ENCODE measurements at regions not wholly inside any gene's neighbourhood (a gene's known extent, or its start where the extent isn't known, plus 50 kb on each side); places are given as distances from the start of the nearest gene placed in this dataset.

GRCh38 chr2:34907812-34908211 is 1308.7 kb upstream of the FAM98A start:
- TF ChIP-seq EZH2 (IDR thresholded peaks at IDR 0.05) (no peak), CTCF (IDR thresholded peaks at IDR 0.05) (peak; percentile 36)

Measured in neural progenitor cell (in vitro differentiated cells).